ENCODE measurements at regions not wholly inside any gene's neighbourhood (a gene's known extent, or its start where the extent isn't known, plus 50 kb on each side); places are given as distances from the start of the nearest gene placed in this dataset.

DNA sequence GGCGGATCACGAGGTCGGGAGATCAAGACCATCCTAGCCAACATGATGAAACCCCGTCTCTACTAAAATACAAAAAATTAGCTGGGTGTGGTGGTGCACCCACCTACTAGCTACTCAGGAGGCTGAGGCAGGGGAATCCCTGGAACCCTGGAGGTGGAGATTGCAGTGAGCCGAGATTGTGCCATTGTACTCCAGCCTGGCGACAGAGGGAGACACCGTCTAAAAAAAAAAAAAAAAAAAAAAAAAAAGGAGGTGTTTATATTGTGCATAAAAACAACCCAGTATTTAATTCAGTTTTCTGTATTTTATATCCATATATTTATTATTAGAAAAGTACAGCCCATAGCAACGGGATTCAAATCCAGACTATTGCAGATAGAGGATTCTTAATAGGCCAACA lies 129.1 kb upstream of the SOX2 start:
- H3K4me3 ChIP-seq (ENCODE audit: control insufficient read depth, low read depth, low read length): no peak overlapping the region
- no peak for DNase-seq (ENCODE audit: low read depth)
- no peak for TF ChIP-seq CTCF (IDR thresholded peaks at IDR 0.05; ENCODE audit: control insufficient read depth, insufficient read depth, low read depth, low read length, missing control alignments)

GRCh38 chr3:181581656-181582055 lies 130.1 kb upstream of the SOX2 start:
- H3K4me3 ChIP-seq (ENCODE audit: control insufficient read depth, low read depth, low read length): no peak overlapping the region
- TF ChIP-seq CTCF (IDR thresholded peaks at IDR 0.05; ENCODE audit: control insufficient read depth, insufficient read depth, low read depth, low read length, missing control alignments): no peak
- DNase-seq (ENCODE audit: low read depth): no peak

GRCh38 chr3:181578743-181579142 lies 133.0 kb upstream of the SOX2 start:
- TF ChIP-seq CTCF (IDR thresholded peaks at IDR 0.05; ENCODE audit: control insufficient read depth, insufficient read depth, low read depth, low read length, missing control alignments): no peak
- no peak for DNase-seq (ENCODE audit: low read depth)
- H3K4me3 ChIP-seq (ENCODE audit: control insufficient read depth, low read depth, low read length): no peak overlapping the region

GRCh38 chr3:181572432-181572831 lies 139.3 kb upstream of the SOX2 start:
- H3K4me3 ChIP-seq (ENCODE audit: control insufficient read depth, low read depth, low read length): no peak overlapping the region
- no peak for DNase-seq (ENCODE audit: low read depth)
- TF ChIP-seq CTCF (IDR thresholded peaks at IDR 0.05; ENCODE audit: control insufficient read depth, insufficient read depth, low read depth, low read length, missing control alignments): no peak

- TF ChIP-seq CTCF (IDR thresholded peaks at IDR 0.05; ENCODE audit: control insufficient read depth, insufficient read depth, low read depth, low read length, missing control alignments): no peak
- H3K4me3 ChIP-seq (ENCODE audit: control insufficient read depth, low read depth, low read length): no peak overlapping the region
- no peak for DNase-seq (ENCODE audit: low read depth)
Observed at GRCh38 chr3:181570472-181570871, 141.3 kb upstream of the SOX2 start.

DNA sequence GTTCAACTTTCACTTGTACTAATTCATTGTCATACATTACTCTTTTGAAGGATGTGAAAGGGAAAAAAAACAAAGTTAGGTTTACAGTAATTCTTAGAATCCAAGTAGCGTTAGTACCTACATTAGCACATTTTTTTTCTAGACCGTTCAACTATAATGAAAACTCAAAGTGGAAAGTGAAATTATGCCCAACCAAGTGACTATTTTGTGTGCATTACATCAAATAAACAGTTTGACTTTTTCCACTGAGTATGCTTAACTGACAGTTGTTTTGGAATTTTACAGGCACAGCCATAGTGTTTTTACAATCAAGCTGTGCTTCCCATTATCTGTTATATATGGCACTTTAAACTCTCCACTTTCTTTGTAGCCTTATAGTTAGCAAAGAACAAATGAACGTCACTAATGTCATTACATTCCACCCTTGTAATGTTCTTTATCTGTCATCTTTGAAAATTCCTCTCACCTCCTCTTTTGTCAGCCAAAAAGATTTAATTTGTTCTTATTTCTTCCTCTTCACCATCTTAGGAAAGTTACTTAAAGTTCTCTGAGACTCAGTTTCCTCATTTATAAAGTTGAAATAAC lies 142.3 kb upstream of the SOX2 start:
- no peak overlapping the region for H3K4me3 ChIP-seq (ENCODE audit: control insufficient read depth, low read depth, low read length)
- no peak for DNase-seq (ENCODE audit: low read depth)
- no peak for TF ChIP-seq CTCF (IDR thresholded peaks at IDR 0.05; ENCODE audit: control insufficient read depth, insufficient read depth, low read depth, low read length, missing control alignments)

DNA sequence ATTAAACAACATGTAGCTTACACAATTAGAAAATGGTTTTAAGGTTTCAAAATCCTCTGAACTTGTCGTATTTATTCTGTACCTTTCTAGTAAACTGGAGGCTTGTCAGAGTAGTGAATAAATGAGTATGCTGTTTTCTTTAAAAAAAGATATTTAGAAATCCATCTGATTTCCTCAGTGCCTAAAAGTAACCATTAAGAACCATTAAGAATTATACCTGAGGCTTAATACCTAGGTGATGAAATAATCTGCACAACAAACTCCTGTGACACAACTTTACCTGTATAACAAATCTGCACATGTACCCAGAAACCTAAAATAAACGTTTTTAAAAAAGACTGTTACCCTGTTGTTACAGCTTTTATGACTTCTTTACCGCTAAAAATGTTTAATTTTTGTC lies 143.0 kb upstream of the SOX2 start:
- no peak for DNase-seq (ENCODE audit: low read depth)
- H3K4me3 ChIP-seq (ENCODE audit: control insufficient read depth, low read depth, low read length): no peak overlapping the region
- TF ChIP-seq CTCF (IDR thresholded peaks at IDR 0.05; ENCODE audit: control insufficient read depth, insufficient read depth, low read depth, low read length, missing control alignments): no peak
